ENCODE measurements at regions not wholly inside any gene's neighbourhood (a gene's known extent, or its start where the extent isn't known, plus 50 kb on each side); places are given as distances from the start of the nearest gene placed in this dataset.
"Not testable (repeated sequence)": the region's sequence is repeated elsewhere in the genome, so short reads cannot be mapped to it uniquely, and the experiment has no call there.

DNA sequence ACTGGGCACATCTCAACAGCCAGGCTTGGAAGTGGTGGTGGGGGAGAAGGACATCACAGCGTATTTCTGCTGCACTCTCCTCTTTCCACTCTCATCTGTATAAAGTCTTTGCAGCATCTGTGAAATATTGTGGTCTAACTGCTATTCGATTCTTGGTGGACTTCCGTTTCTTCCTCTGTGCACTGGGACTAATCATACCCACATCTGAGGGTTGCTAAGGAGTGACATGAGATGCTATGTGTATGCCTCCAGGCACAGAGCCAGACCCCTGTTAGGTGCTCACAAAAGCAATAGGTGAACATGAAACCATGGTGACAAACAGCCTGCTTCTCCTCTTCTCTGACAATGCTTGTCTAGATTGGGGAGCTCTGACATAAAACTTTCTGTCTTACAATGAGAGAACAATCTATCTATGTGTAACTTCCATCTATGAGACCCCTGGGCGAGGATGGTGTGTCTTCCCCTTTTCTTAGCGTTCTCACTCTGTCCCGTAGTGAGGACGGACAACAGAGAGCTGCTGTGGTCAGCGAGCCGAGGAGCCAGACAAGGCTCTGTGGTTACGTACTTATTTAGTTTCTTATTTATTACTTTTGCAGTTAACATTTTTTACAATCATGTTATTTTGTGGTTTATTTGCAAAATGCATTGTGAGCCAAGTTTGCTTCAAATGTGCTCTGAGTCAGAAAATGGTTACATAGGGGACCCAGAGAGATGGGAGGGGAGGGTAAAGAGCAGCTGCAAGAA, 196.7 kb upstream of the TPRG1 start:
- no peak for DNase-seq (ENCODE audit: low read depth in 2 of 2)

DNA sequence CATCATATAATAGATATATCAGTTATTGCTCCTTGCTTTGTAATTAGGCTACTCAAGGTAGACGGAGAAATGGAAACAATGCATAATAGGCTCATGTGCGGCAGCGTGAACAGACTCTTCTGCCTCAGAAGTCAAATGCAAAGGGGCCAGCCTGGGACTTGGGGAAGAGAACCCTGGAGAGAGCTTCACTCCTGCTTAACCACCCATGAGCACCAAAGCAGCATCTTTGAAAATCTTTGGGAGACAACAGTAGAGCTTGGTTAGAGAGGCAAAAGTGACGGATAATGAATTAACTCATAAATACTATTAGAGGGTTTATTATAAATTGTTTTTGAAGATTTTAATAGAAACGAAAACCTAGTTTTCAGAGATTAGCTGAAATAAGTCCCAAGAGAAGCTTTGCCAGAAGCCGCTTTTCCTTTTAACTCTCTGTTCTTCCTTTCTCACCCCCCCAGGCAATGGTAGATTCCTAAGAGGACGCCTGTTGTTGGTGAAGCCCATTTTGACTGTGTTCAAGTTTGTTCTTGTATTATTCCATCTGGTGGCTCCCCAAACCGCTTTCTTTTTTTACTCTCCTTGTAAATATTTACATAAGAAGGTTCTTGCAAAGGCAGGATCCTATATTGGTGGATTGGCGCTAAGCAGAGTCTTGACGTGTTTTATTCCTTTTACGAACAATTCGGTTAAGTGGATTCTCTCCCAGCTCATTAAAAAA, 196.0 kb upstream of the TPRG1 start:
- DNase-seq (ENCODE audit: low read depth in 2 of 2): no peak

DNA sequence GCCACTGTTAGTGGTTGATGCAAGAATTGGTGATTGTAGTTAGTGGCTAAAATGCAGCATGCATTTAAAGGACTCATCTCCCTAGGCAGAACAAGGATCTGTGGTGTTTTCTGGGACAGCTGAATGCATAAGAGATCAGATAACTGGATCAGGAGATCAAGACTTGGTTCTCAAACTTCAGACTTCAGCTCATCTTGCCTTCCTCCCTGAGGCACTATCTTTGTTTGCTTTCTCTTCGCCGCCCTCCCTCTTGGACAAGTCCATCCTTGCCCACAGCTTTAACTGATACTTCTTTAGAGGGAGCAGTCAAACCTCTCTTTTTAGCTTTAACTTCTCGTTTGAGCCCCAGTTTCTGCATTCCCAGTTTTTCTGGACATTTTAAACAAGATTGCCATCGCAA, 195.4 kb upstream of the TPRG1 start:
- no peak for DNase-seq (ENCODE audit: low read depth in 2 of 2)

DNA sequence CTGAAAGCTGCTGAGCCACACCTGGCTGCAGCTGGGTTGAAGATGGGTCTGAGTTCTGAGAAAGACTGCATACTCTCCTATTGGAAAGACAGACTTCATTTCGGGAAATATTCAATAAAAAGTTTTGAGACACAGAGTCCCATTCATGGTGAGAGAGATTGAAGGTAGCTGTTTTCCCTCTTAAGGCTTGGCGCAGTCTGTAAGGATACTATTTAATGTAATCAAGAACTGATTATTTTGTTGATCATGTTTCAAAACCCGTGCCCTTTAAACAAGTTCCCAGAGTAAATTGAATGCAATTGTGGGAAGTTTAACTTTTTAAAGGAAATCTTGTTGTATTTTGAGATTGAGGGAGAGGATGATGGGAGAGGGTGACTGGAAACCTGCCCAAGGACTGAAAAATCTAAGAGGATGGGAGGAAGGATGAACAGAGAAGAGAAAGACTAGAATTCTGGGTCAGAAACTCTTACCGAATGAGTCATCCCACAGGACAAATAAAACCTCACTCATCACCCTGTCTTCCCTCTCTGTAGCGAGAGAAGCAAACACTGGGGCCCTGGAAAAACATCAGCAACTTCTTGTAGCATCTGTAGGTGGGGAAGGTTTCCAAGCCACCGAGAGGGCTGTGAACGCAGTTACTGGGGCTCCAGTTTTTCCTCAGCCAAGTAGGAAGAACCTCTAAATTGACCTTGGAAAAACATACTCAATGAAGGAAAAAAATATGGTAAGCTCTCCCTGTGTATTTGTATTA, 193.2 kb upstream of the TPRG1 start:
- DNase-seq (ENCODE audit: low read depth in 2 of 2): no peak

- DNase-seq (ENCODE audit: low read depth in 2 of 2): no peak
These were observed 192.5 kb upstream of the TPRG1 start for GRCh38 chr3:188979248-188979647.

GRCh38 chr3:188979669-188980310, 192.0 kb upstream of the TPRG1 start:
- DNase-seq (ENCODE audit: low read depth in 2 of 2): no peak

- no peak for DNase-seq (ENCODE audit: low read depth in 2 of 2)
These were observed 178.6 kb upstream of the TPRG1 start for GRCh38 chr3:188993181-188993580.

- no peak for DNase-seq (ENCODE audit: low read depth in 2 of 2)
These were observed 170.2 kb upstream of the TPRG1 start for GRCh38 chr3:189001559-189001958.

DNA sequence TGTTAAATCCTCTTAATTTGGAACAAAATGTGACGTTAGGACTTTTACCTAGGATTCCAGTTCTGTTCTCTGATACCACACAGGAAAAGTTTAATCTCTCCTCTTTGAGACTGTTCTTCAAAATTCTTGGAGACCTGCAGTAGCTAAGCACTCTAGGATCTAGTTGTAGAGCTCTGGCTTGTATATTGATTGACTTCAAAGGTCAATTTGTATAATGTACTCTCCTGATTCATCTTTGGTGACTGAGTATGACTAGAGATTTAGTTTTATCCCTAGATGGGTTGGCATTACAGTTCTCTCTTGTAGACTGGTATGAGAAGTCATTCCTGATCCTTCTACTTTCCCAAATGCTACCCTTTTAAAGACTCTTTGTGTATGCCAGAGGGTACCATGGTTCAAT, 168.4 kb upstream of the TPRG1 start:
- no peak for DNase-seq (ENCODE audit: low read depth in 2 of 2)

DNA sequence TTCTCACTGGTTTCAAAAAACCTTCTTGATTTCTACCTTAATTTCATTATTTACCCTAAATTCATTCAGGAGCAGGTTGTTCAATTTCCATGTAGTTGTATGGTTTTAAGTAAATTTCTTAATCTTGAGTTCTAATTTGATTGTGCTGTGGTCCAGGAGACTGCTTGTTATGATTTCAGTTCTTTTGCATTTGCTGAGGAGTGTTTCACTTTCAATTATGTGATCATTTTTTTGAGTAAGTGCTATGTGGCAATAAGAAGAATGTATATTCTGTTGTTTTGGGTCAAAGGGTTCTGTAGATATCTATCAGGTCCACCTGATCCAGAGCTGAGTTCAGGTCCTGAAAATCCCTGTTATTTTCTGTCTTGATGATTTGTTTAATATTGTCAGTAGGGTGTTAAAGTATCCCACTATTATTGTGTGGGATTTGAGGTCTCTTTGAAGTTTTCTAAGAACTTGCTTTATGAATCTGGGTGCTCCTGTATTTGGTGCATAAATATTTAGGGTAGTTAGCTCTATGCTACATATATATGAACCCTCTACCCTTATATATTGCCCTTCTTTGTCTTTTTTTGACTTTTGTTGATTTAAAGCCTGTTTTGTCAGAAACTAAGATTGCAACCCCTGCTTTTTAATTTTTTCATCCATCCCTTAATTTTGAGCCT, 158.4 kb upstream of the TPRG1 start:
- no peak for DNase-seq (ENCODE audit: low read depth in 2 of 2)

GRCh38 chr3:189014526-189014925, 157.2 kb upstream of the TPRG1 start:
- no peak for DNase-seq (ENCODE audit: low read depth in 2 of 2)

GRCh38 chr3:189022576-189023466, 148.9 kb upstream of the TPRG1 start:
- not testable (repeated sequence) for DNase-seq (ENCODE audit: low read depth in 2 of 2)

- no peak for DNase-seq (ENCODE audit: low read depth in 2 of 2)
These were observed 145.9 kb upstream of the TPRG1 start for GRCh38 chr3:189025866-189026265.

DNA sequence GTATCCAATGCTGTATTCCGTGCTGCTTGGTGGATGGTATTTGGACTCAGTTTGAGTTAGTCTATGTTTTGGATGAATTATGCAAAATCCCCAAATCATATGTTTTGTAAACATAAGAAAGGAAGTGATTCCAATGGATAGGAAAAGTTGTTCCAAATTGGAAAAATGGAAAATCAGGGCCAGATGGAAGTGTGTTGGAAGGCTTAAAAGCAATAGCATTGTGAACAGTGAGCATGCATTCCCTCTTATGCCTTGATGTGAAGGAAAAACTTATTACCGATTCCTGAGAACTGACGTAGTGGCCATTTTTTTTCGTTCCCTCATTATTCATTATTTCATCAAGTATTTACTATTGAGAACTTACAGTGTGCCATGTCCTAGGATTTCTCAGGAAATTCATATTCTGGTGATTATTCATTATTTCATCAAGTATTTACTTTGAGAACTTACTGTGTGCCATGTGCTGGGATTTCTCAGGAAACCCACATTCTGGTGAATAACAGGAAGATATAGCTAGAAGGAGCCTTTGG, 144.1 kb upstream of the TPRG1 start:
- DNase-seq (ENCODE audit: low read depth in 2 of 2): no peak

GRCh38 chr3:189038773-189039745, 132.7 kb upstream of the TPRG1 start:
- no peak for DNase-seq (ENCODE audit: low read depth in 2 of 2)

DNA sequence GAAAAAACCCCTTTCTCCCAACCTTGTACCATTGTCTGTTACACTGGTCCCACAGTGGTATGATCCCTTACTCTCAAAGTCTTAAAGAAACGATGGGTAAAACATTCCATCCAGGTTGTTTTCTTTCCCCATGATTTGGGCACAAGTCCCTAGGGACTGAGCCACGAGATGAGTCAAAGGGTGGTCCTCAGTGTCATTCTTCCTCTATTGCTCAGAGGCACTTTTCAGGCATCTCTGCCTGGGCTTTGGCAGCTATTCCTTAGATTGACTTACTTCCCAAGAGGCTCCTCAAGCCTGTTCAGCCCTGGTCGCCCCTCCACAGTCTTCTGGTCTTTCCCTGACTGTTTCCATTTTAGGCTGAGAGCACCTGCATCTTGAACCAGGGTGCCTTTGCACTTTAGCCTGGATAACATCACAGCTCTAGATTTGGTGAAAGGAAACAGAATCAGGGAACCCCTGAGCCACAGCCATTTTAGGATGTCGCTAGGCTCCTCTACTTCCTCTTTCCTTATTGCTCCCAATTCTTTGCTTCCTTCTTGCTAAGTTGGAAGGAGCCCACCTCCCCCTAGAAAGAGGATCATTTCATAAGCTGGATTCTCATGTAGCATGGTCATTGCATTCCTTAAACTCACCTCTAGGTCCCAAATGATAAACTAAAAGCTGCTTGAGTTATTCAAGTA, 131.0 kb upstream of the TPRG1 start:
- no peak for DNase-seq (ENCODE audit: low read depth in 2 of 2)

- peak; percentile 62 to 63 for DNase-seq (ENCODE audit: low read depth in 2 of 2)
These were observed 130.2 kb upstream of the TPRG1 start for GRCh38 chr3:189041482-189042090.

GRCh38 chr3:189042832-189043231, 128.9 kb upstream of the TPRG1 start:
- DNase-seq (ENCODE audit: low read depth in 2 of 2): no peak

All from stimulated activated CD8-positive, alpha-beta memory T cell treated with anti-CD3 and anti-CD28 coated beads, Interleukin-7, amount 100 ng/mL, for 4 hours (primary cell).